Calu3 (cell line): ENCODE measurements at regions not wholly inside any gene's neighbourhood (a gene's known extent, or its start where the extent isn't known, plus 50 kb on each side); places are given as distances from the start of the nearest gene placed in this dataset.

Source experiments
- BruUV-seq: library from RNA; stranded (reverse); fragments of 400-500 nt; replicated peaks from 2 replicates; lab custom pipeline; 2021; lab: Mats Ljungman, UMichigan
- CTCF ChIA-PET: fragments of 300-600 bp; sonication (Branson Sonifier 250); formaldehyde crosslinking; loops from one replicate; lab custom pipeline; 2022; ENCODE audit warnings: antibody characterized with exemption; lab: Charles Lee
- DNase-seq: peaks from one replicate; pipeline ENCODE4 v3.0.0; 2022
- H3K27ac Mint-ChIP-seq: one replicate; pipeline ENCODE4 v1.8.0; 2022; ENCODE audit warnings: mixed read lengths; ENCODE audit not compliant: unreplicated experiment
- H3K27me3 Mint-ChIP-seq: one replicate; pipeline ENCODE4 v1.8.0; 2022; ENCODE audit warnings: mixed read lengths; ENCODE audit not compliant: unreplicated experiment
- H3K36me3 Mint-ChIP-seq: one replicate; pipeline ENCODE4 v1.8.0; 2022; ENCODE audit warnings: mild to moderate bottlenecking, moderate library complexity, mixed read lengths; ENCODE audit not compliant: insufficient read depth, unreplicated experiment
- H3K4me1 Mint-ChIP-seq: one replicate; pipeline ENCODE4 v1.8.0; 2022; ENCODE audit warnings: mild to moderate bottlenecking, low read depth, mixed read lengths; ENCODE audit not compliant: unreplicated experiment
- H3K4me3 Mint-ChIP-seq: one replicate; pipeline ENCODE4 v1.8.0; 2022; ENCODE audit warnings: mild to moderate bottlenecking, low read depth, moderate library complexity, mixed read lengths; ENCODE audit not compliant: unreplicated experiment
- H3K9me3 Mint-ChIP-seq: one replicate; pipeline ENCODE4 v1.8.0; 2022; ENCODE audit warnings: low read depth, mixed read lengths; ENCODE audit not compliant: unreplicated experiment
- CTCF ChIP-seq: fragments of 200-600 bp; IDR thresholded peaks from one replicate; pipeline ENCODE4 v1.8.0; 2022; ENCODE audit warnings: antibody characterized with exemption; ENCODE audit not compliant: unreplicated experiment
- intact Hi-C: fragments of 100-400 bp; cut with micrococcal nuclease; formaldehyde crosslinking; loops from one replicate; pipeline ENCODE4 v1.10.0; 2022; ENCODE audit not compliant: unreplicated experiment

GRCh38 chr12:65666876-65667275 lies 157.4 kb upstream of the HMGA2 start:
- H3K4me1 Mint-ChIP-seq = peaks cover 30% of the 10 kb centered on the region
- BruUV-seq = no TSS peak
- H3K9me3 Mint-ChIP-seq = peaks cover 16% of the 10 kb centered on the region
- no peaks in the 10 kb centered on the region for H3K27me3 Mint-ChIP-seq
- intact Hi-C loops = no loop called here
- TF ChIP-seq CTCF = no peak
- H3K4me3 Mint-ChIP-seq = no peak overlapping the region
- DNase-seq = no peak
- no peaks in the 10 kb centered on the region for H3K36me3 Mint-ChIP-seq
- peak overlapping the region; percentile 2 for H3K27ac Mint-ChIP-seq
- CTCF ChIA-PET = no interaction called here

- Mint-ChIP-seq H3K9me3 (peaks cover 16% of the 10 kb centered on the region), H3K36me3 (no peaks in the 10 kb centered on the region), H3K4me3 (no peak overlapping the region), H3K4me1 (peaks cover 39% of the 10 kb centered on the region), H3K27ac (peak overlapping the region; percentile 21), H3K27me3 (no peaks in the 10 kb centered on the region)
- intact Hi-C loops = no loop called here
- CTCF ChIA-PET = interaction anchor here (1.2 kb wide), 1 partner anchor 66 kb away, joined by 3 read pairs; no protein-coding TSS in a partner anchor
- no peak for TF ChIP-seq CTCF
- no peak for DNase-seq
- BruUV-seq = no TSS peak
These were observed 156.4 kb upstream of the HMGA2 start for GRCh38 chr12:65667932-65668331.

DNA sequence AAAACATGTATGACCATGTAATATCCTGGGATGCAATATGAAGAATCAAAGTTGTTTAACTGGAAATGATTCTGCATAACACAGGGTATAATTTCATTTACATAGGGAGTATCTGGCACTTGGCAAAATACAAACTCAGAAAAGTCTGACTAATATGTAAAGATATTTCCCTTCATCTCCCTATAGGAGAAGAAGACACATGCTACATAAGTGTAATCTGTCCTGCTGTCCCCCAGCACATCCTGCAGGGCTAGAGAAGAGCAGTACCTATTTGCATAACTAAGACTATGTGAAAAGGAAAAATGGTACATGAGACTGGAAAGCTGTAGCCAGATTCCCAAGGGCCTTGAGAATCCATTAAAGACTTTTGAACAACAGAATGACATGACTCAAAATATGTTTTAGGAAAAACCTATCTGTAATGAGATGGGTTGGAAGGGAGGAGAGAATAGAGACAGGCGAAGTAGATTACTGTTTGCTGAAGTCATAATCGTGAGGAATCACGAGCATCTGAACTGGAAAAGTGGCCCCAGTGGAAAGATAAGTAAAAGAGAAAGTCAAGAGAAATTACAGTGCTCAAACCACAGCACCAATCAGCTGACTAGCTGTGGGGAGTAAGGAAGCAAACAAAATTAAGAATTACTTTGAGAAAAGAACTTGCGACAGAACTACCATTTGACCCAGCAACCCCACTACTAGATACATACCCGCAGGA lies 155.1 kb upstream of the HMGA2 start:
- Mint-ChIP-seq H3K27ac (no peak overlapping the region), H3K4me1 (peaks cover 36% of the 10 kb centered on the region), H3K36me3 (no peaks in the 10 kb centered on the region), H3K27me3 (no peaks in the 10 kb centered on the region), H3K4me3 (no peak overlapping the region), H3K9me3 (peaks cover 11% of the 10 kb centered on the region)
- CTCF ChIA-PET = interaction anchor here (0.6 to 1.2 kb wide), 2 partner anchors 67 to 167 kb away, joined by 3 read pairs; no protein-coding TSS in a partner anchor
- intact Hi-C loops = no loop called here
- DNase-seq = no peak
- no peak for TF ChIP-seq CTCF
- BruUV-seq = no TSS peak

- no peak for TF ChIP-seq CTCF
- CTCF ChIA-PET = no interaction called here
- H3K4me1 Mint-ChIP-seq = peaks cover 44% of the 10 kb centered on the region
- H3K27me3 Mint-ChIP-seq = no peaks in the 10 kb centered on the region
- DNase-seq = no peak
- no peak overlapping the region for H3K4me3 Mint-ChIP-seq
- no peaks in the 10 kb centered on the region for H3K9me3 Mint-ChIP-seq
- no peaks in the 10 kb centered on the region for H3K36me3 Mint-ChIP-seq
- intact Hi-C loops = no loop called here
- no TSS peak for BruUV-seq
- no peak overlapping the region for H3K27ac Mint-ChIP-seq
These were observed 153.5 kb upstream of the HMGA2 start for GRCh38 chr12:65670775-65671174.
